ENCODE measurements at regions not wholly inside any gene's neighbourhood (a gene's known extent, or its start where the extent isn't known, plus 50 kb on each side); places are given as distances from the start of the nearest gene placed in this dataset.

DNA sequence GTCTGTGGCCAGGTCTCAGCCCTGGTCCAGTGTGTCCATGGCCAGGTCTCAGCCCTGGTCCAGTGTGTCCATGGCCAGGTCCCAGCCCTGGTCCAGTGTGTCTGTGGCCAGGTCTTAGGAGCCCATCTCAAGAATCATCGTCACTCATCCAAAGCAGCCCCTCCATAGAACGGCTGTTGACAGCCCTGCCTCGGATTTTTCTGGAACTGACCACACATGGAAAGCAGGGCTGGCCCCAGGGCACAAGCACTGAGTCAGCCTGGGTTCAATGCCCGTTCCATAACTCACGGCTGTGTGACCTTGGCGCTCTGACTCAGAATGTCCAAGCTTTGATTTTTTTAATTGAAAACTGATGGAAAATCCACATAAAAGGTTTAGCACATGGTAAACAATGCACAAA lies 59.9 kb upstream of the SNTG2 start:
- no peak overlapping the region for H3K4me3 ChIP-seq (ENCODE audit: low read depth, low read length)
- DNase-seq (ENCODE audit: low read depth, low spot score): no peak
- ChIA-PET POLR2A (no interaction called here), CTCF (no interaction called here)
- TF ChIP-seq, protein P1, sequence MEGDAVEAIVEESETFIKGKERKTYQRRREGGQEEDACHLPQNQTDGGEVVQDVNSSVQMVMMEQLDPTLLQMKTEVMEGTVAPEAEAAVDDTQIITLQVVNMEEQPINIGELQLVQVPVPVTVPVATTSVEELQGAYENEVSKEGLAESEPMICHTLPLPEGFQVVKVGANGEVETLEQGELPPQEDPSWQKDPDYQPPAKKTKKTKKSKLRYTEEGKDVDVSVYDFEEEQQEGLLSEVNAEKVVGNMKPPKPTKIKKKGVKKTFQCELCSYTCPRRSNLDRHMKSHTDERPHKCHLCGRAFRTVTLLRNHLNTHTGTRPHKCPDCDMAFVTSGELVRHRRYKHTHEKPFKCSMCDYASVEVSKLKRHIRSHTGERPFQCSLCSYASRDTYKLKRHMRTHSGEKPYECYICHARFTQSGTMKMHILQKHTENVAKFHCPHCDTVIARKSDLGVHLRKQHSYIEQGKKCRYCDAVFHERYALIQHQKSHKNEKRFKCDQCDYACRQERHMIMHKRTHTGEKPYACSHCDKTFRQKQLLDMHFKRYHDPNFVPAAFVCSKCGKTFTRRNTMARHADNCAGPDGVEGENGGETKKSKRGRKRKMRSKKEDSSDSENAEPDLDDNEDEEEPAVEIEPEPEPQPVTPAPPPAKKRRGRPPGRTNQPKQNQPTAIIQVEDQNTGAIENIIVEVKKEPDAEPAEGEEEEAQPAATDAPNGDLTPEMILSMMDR (IDR thresholded peaks at IDR 0.05; ENCODE audit: insufficient read depth, low read length, missing control alignments): no peak

DNA sequence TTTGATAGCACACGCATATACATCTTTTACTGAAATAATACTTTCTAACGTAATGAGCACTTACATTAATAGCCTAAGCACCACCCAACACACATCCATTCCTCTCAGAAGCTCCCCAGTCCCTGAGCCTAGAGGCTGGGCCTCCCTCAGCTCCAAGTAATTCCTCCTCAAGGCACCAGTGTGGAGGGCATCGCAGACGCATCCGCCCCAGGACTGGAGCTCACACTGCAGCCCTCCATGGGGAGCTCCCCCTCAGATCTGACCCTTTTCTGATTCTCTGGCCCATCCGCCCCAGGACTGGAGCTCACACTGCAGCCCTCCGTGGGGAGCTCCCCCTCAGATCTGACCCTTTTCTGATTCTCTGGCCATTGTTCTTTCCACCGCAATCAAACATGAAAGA lies 60.4 kb upstream of the SNTG2 start:
- CTCF ChIA-PET: no interaction called here

DNA sequence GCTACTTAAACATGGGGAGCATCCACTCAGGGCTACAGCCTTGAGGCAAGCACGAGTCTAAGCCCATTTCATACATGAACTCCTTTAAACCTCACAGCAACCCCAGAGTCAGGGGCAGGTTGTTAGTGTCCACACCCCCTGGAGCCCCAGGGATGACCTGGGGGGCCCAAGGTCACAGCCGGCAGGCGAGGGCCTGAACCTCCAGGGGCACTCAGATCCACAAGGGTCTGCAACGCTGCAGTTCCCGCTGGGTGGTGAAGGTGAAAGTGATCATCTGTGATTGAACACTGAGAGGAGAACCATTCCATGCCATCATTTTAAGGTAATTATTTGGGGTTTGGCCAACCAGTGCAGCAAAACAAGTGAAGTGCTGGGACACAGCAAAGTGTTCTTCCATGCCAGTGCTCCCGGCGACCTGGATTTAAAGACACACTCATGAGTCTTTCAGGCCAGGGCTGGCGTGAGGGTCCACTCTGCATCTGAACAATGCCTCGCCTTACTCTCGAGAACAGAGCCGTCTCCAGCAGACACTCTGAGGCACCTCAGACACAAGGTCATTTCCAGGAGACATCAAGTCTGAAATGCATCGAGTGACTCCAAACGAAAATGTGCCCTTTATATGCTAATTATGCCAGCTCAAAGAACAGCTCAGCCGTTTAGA lies 61.6 kb upstream of the SNTG2 start:
- no peak for DNase-seq (ENCODE audit: low read depth, low spot score)

More for the DNA sequence above, 60.4 kb upstream of the SNTG2 start:
- POLR2A ChIA-PET: no interaction called here
- DNase-seq (ENCODE audit: low read depth, low spot score): no peak
- TF ChIP-seq, protein P1 (IDR thresholded peaks at IDR 0.05; ENCODE audit: insufficient read depth, low read length, missing control alignments): no peak
- H3K4me3 ChIP-seq (ENCODE audit: low read depth, low read length): no peak overlapping the region

DNA sequence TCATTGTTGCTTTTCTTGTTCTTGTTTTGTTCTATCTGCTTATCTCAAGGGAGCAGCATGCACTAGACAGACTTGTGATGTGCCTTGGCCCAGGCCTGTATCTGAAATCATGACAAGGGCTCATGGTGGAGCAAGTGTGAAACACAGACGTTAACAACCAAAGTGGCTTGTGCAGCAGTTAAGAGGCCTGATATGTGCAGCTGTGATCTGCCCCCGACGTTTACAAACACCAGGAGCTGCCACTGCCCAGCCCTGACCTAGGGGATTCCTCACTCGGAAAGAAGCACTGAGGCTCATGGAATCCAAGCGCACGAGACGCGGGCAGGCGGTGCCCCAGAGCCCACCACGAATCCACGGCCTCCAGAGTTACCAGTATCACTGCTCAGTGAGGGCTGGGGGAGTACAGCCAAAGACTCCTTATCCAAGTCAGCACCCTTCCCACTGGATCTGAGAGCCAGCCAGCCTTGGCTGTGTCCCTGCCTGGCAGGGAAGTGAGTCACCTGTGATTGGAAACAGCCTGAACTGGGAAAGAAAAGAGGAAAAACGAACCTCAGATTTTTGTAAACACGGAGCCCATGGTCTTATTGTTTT lies 62.3 kb upstream of the SNTG2 start:
- CTCF ChIA-PET: no interaction called here

More for the DNA sequence above, 61.6 kb upstream of the SNTG2 start:
- H3K4me3 ChIP-seq (ENCODE audit: low read depth, low read length): no peak overlapping the region
- POLR2A ChIA-PET: no interaction called here
- TF ChIP-seq, protein P1 (IDR thresholded peaks at IDR 0.05; ENCODE audit: insufficient read depth, low read length, missing control alignments): no peak
- CTCF ChIA-PET: no interaction called here

DNA sequence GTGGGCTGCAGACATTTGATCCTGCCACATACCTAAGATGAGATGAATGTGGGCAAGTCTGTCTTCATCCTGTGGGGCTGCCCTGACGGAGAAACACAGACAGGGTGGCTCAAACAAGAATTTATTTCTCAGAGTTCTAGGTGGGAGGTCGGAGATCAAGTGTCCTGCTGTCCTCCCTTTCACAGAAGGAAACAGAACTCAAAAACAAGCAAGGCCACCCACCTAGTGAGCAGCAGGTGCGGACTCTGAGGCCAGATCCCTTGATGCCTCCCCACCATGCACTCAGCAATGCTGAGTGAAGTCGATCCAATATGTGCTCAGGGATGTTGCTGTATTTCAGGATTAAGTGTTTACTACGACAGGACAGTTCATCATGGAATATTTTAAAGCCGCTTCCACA lies 63.0 kb upstream of the SNTG2 start:
- POLR2A ChIA-PET: no interaction called here
- no peak overlapping the region for H3K4me3 ChIP-seq (ENCODE audit: low read depth, low read length)
- TF ChIP-seq, protein P1 (IDR thresholded peaks at IDR 0.05; ENCODE audit: insufficient read depth, low read length, missing control alignments): no peak
- CTCF ChIA-PET: no interaction called here
- no peak for DNase-seq (ENCODE audit: low read depth, low spot score)

More for the DNA sequence above, 62.3 kb upstream of the SNTG2 start:
- DNase-seq (ENCODE audit: low read depth, low spot score): no peak
- POLR2A ChIA-PET: no interaction called here
- TF ChIP-seq, protein P1 (IDR thresholded peaks at IDR 0.05; ENCODE audit: insufficient read depth, low read length, missing control alignments): no peak
- no peak overlapping the region for H3K4me3 ChIP-seq (ENCODE audit: low read depth, low read length)

DNA sequence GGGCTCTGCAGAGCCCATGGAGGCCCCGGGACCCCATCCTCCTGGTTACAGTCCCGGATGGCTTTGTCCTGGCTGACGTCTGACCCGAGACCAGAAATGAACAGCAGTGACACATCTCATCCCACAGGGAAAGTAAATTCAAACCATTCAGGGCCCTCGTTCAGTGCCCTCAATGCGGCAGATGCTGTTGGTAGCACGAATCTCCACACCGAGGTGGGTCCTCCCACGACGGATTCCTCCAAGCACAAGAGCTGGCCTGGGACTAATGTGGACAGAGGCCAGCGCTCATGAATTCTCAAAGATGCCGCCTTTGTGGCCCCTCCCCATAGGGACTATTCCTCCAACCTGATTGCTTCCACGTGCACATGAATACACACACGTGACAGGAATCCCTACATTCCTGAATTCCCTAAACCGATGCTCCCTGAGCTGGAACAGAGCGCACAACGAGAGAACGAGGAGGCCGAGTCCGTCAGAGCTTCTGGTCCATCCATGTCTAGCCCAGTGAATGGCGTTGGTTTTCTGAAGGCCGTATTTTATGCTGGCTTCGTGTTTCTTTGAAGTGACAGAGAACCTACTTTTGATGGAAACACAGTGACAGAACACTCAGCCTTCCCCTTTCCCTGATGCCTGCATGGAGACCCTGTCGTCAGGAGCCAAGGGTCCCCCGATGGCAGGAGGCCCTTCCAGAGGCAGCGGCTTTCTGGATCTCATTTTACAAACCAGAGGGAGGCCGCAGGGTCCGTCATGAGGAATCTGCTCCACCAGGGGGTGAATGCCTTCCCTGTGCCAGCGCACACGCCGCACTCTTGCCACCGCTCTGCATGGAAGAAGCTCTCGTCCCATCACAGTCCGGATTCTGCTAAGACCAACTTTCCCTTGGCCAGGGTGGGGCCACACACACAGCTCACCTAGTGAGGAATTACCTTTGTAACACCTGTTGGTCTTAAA lies 64.3 kb upstream of the SNTG2 start:
- CTCF ChIA-PET: no interaction called here

More for the DNA sequence above, 64.3 kb upstream of the SNTG2 start:
- POLR2A ChIA-PET: no interaction called here
- DNase-seq (ENCODE audit: low read depth, low spot score): no peak
- no peak overlapping the region for H3K4me3 ChIP-seq (ENCODE audit: low read depth, low read length)
- TF ChIP-seq, protein P1 (IDR thresholded peaks at IDR 0.05; ENCODE audit: insufficient read depth, low read length, missing control alignments): no peak
